HUES64 (cell line): ENCODE measurements at regions not wholly inside any gene's neighbourhood (a gene's known extent, or its start where the extent isn't known, plus 50 kb on each side); places are given as distances from the start of the nearest gene placed in this dataset.
"Not testable (repeated sequence)": the region's sequence is repeated elsewhere in the genome, so short reads cannot be mapped to it uniquely, and the experiment has no call there.

Source experiments
- H3K27ac ChIP-seq: 2 replicates; pipeline ENCODE4 v1.7.0; 2013; ENCODE audit warnings: low read depth, low read length, inconsistent platforms
- H3K27me3 ChIP-seq: 2 replicates; pipeline ENCODE4 v1.6.1; 2013; ENCODE audit warnings: mild to moderate bottlenecking, low read length; ENCODE audit not compliant: insufficient read depth
- H3K36me3 ChIP-seq: 2 replicates; pipeline ENCODE4 v1.6.1; 2013; ENCODE audit warnings: mild to moderate bottlenecking, low read length; ENCODE audit not compliant: insufficient read depth
- H3K4me1 ChIP-seq: 2 replicates; pipeline ENCODE4 v1.6.1; 2013; ENCODE audit warnings: mild to moderate bottlenecking, low read length, moderate library complexity; ENCODE audit not compliant: insufficient read depth
- H3K4me3 ChIP-seq: 2 replicates; pipeline ENCODE4 v1.5.1; 2013; ENCODE audit warnings: mild to moderate bottlenecking, low read length, moderate library complexity
- H3K9ac ChIP-seq: 2 replicates; pipeline ENCODE4 v1.6.1; 2013; ENCODE audit warnings: mild to moderate bottlenecking, low read depth, low read length
- H3K9me3 ChIP-seq: 2 replicates; pipeline ENCODE4 v1.6.1; 2013; ENCODE audit warnings: low read depth, low read length; ENCODE audit not compliant: insufficient read depth
- WGBS: fragments of 150-250, 120-280 bp; methylation state at CpG from one replicate; pipeline ENCODE4 v1.1.7; 2013; ENCODE audit warnings: missing lambda C conversion rate; 5-methylcytosine and 5-hydroxymethylcytosine counted together

DNA sequence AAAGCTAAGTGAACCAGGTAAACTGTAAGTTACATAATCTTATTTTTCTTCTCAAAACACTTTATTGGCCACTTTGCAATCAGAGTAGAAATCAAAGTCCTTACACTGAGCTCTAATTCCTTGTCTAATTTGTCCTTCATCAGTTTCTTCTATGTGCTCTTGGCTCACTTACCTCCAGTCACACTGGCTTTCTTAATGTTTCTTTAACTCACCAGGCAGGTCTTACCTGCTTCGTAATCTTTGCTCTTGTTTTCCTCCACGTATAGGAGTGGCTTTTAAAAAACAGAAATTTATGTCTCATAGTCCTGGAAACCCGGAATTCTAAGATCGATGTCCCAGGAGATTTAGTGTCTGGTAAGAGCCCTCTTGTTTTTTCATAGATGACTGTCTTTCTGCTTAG lies 1462.1 kb downstream of the FSTL5 start:
- WGBS, result 98% methylated on average over 4 of the region's 4 CpGs
- Histone ChIP-seq H3K27me3 (no peaks in the 10 kb centered on the region), H3K27ac (no peak overlapping the region), H3K36me3 (no peaks in the 10 kb centered on the region), H3K4me3 (no peak overlapping the region), H3K9ac (no peak overlapping the region), H3K4me1 (no peaks in the 10 kb centered on the region), H3K9me3 (no peaks in the 10 kb centered on the region)

DNA sequence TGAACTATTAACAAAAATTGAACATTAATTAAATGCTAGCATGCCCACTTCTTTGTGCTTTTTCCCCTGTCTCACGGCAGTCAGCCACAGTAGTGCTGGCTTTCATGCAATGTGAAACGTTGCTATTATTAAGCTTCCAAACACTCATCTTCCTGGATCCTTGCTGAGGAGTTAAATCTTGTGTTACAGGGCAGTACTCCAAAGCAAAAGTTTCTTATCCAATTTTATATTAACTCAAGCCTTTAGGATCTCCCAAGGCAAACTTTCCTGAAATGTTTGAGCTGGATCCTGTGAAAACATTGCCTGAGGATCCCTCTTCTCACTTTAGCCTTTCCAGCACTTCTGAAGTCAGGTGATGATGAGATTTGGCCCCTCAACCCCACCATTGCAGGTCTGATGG lies 1454.8 kb downstream of the FSTL5 start:
- no peak overlapping the region for H3K4me3 ChIP-seq
- H3K9me3 ChIP-seq, result no peaks in the 10 kb centered on the region
- H3K36me3 ChIP-seq, result no peaks in the 10 kb centered on the region
- no peak overlapping the region for H3K9ac ChIP-seq
- 93% methylated on average over 2 of the region's 2 CpGs for WGBS
- H3K4me1 ChIP-seq, result no peaks in the 10 kb centered on the region
- H3K27me3 ChIP-seq, result no peaks in the 10 kb centered on the region
- H3K27ac ChIP-seq, result no peak overlapping the region

DNA sequence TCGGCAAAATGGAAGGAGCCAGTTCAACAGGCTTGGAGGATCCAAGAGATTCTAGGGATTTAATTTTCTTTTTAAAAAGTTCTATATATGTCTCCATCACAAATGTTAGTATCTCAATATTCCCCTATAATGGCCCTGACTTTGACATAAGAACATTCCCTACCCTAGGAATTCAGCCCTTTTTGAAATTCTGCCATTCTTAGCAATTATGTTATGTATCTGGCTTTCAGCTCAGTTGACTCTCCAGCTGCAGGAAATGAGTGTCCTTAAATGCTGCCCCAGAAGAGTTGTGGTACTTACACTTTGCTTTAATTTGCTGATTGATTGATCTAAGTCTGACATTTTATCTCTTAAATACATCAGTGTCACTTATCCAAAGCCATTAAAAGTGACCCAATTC lies 1454.3 kb downstream of the FSTL5 start:
- H3K9me3 ChIP-seq, result no peaks in the 10 kb centered on the region
- H3K4me1 ChIP-seq, result no peaks in the 10 kb centered on the region
- WGBS, result no CpG with 5 or more reads among the region's 1 CpG
- H3K9ac ChIP-seq, result no peak overlapping the region
- no peak overlapping the region for H3K4me3 ChIP-seq
- H3K27me3 ChIP-seq, result no peaks in the 10 kb centered on the region
- H3K36me3 ChIP-seq, result no peaks in the 10 kb centered on the region
- no peak overlapping the region for H3K27ac ChIP-seq

DNA sequence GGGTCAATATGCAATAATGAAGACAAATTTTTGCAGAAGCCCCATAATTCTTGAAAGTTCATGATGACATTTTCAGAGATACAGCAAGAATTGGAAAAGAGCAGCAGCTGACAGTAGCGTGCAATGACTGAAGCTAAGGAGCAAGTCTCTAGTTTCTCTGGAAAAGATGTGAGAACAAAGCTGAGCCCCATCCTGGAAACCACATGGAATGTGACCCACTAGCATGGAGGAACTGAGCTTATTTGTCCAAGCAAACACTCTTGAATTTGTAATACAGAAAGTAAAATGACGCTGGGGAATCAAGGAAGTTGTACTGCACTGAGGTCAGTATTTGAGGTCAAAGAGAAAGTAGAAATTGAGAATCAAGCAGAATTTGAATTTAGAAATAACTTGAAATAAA lies 1447.2 kb downstream of the FSTL5 start:
- WGBS, result 96% methylated on average over 2 of the region's 2 CpGs
- no peaks in the 10 kb centered on the region for H3K9me3 ChIP-seq

DNA sequence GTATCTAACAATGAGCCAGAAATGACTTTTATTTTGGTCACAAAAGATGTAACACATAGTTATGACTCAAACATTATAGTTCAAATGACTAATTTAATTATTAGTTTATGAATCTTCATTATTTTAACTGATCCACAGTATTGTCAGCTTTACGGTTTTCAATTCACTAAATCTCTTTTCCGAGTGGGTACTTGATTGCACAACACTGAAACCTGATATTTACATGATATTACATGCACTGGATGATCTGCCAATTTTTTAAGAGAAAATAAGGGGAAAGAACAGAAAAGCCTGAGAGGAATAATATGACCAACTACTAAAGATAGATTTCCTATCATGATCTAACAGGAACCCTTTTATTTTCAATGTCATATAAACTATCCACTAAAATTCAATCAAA lies 1446.0 kb downstream of the FSTL5 start:
- Histone ChIP-seq H3K9me3 (no peaks in the 10 kb centered on the region), H3K9ac (no peak overlapping the region), H3K4me1 (no peaks in the 10 kb centered on the region), H3K36me3 (no peaks in the 10 kb centered on the region), H3K27ac (no peak overlapping the region), H3K27me3 (no peaks in the 10 kb centered on the region), H3K4me3 (no peak overlapping the region)
- WGBS, result 90% methylated on average over 2 of the region's 2 CpGs

More for the DNA sequence above, 1447.2 kb downstream of the FSTL5 start:
- Histone ChIP-seq H3K27ac (no peak overlapping the region), H3K27me3 (no peaks in the 10 kb centered on the region), H3K9ac (no peak overlapping the region), H3K4me1 (no peaks in the 10 kb centered on the region), H3K4me3 (no peak overlapping the region), H3K36me3 (no peaks in the 10 kb centered on the region)

DNA sequence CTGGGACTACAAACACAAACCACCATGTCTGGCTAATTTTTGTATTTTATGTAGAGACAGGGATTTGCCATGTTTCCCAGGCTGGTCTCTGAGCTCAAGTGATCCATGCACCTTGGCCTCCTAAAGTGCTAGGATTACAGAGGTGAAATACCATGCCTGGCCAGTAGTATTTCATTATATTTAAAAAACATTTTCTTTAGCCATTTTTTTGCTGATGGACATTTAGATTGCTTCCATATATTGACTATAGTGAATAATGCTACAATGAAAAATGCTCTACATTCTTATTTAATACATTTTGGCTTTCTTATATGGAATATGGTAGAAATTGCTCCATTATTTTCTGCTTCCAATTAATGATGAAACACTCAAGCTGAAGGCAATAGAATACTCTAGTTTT lies 1439.7 kb downstream of the FSTL5 start:
- H3K27ac ChIP-seq, result no peak overlapping the region
- no peak overlapping the region for H3K9ac ChIP-seq
- H3K36me3 ChIP-seq, result no peaks in the 10 kb centered on the region
- H3K4me3 ChIP-seq, result no peak overlapping the region
- H3K4me1 ChIP-seq, result no peaks in the 10 kb centered on the region
- H3K9me3 ChIP-seq, result no peaks in the 10 kb centered on the region
- no peaks in the 10 kb centered on the region for H3K27me3 ChIP-seq

DNA sequence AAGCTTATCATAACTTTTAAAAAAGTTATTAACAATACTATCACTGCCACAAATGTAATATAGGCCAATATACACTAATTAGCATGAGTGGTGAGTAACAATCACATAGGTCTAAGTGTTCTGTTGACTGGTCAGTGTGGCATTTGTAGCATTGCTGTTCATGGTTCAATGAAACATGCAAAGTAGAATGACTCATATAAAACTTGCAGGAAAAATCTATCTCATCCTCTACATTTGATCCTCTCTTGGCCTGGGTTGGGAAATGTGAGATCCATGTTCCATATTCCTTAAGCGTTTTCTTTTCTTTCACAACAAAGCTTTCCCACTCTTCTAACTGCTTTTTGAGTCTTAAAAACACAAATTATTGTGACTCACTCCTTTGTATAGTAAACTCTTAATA lies 1418.7 kb downstream of the FSTL5 start:
- no peak overlapping the region for H3K27ac ChIP-seq
- no peaks in the 10 kb centered on the region for H3K4me1 ChIP-seq
- no peak overlapping the region for H3K4me3 ChIP-seq
- 90% methylated on average over 1 of the region's 1 CpG for WGBS
- no peaks in the 10 kb centered on the region for H3K9me3 ChIP-seq
- no peaks in the 10 kb centered on the region for H3K27me3 ChIP-seq
- H3K36me3 ChIP-seq, result no peaks in the 10 kb centered on the region
- H3K9ac ChIP-seq, result no peak overlapping the region

DNA sequence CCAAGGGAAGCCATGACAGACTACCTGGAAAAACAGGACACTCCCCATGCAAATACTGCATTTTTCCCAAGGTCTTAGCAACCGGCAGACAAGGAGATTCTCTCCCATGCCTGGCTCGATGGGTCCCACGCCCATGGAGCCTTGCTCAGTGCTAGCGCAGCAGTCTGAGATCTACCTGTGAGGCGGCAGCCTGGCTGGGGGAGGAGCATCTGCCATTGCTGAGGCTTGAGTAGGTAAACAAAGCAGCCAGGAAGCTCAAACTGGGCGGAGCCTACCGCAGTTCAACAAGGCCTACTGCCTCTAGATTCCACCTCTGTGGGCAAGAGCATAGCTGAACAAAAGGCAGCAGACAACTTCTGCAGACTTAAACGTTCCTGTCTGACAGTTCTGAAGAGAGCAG lies 1417.2 kb downstream of the FSTL5 start:
- not testable (repeated sequence) for H3K9me3 ChIP-seq, H3K27ac ChIP-seq
- 94% methylated on average over 8 of the region's 8 CpGs for WGBS

DNA sequence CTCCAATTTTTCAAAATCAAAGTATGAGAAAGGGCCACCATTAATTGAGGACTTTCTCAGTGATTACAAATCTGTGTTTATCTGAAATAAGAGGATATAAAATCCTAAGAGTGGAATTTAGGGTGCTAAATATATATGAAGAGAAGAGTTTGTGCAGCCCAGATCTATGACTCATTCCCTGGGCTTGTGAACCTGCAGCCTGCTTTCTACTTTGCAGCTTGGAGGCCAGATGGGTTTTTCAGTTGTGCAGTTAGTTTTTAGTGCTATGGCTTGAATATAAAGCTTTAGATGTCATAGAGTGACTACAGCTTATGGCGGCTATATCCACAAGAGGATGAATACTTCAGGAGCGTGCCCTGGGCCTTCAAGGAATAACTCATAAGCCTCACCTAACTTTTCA lies 1391.1 kb downstream of the FSTL5 start:
- Histone ChIP-seq H3K36me3 (no peaks in the 10 kb centered on the region), H3K27ac (no peak overlapping the region), H3K27me3 (no peaks in the 10 kb centered on the region), H3K4me1 (no peaks in the 10 kb centered on the region), H3K9ac (no peak overlapping the region), H3K9me3 (no peaks in the 10 kb centered on the region), H3K4me3 (no peak overlapping the region)
- WGBS, result 91% methylated on average over 1 of the region's 2 CpGs

More for the DNA sequence above, 1417.2 kb downstream of the FSTL5 start:
- not testable (repeated sequence) for H3K36me3 ChIP-seq, H3K9ac ChIP-seq, H3K4me3 ChIP-seq, H3K4me1 ChIP-seq, H3K27me3 ChIP-seq

DNA sequence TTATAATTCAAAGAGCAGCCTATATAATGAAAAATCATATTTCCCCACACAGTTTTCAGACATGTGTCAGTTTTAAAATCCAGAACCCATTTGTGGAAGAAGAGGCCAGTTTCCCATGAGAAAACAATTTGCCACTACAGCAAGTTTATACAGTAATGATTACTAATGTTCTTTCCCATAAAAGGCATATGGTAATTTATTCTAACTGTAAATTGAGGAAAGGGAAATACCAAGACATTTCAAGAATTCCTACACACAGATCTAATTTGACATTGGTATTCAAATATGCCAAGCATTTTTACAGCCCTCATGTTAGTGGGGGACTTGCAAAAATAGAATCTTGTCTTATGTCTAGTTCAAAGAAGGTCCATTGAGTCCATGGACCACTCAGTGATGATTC lies 1368.6 kb downstream of the FSTL5 start:
- Histone ChIP-seq H3K36me3 (no peaks in the 10 kb centered on the region), H3K27me3 (no peaks in the 10 kb centered on the region)

DNA sequence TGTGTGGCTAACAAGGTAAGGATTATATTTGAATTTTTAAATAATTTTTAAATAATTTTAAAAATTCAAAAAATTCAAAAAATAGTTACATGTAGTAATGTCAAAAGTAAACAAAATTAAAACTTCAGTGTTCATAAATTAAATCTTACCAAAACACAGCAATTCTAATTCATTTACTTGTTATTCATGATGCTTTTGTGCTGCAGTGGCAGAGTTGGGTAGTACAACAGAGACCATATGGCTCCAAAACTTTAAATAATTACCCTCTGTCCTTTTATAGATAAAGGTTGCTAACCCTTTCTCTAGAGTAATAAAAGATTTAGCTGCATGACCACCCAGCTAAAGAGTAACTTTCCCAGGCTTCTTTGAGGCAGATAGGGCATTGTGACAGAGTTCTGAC lies 1355.6 kb downstream of the FSTL5 start:
- H3K36me3 ChIP-seq, result no peaks in the 10 kb centered on the region
- H3K27me3 ChIP-seq, result no peaks in the 10 kb centered on the region
- no peak overlapping the region for H3K27ac ChIP-seq
- H3K9ac ChIP-seq, result no peak overlapping the region
- no peak overlapping the region for H3K4me3 ChIP-seq
- no peaks in the 10 kb centered on the region for H3K9me3 ChIP-seq
- H3K4me1 ChIP-seq, result no peaks in the 10 kb centered on the region

More for the DNA sequence above, 1368.6 kb downstream of the FSTL5 start:
- H3K9me3 ChIP-seq, result peaks cover 34% of the 10 kb centered on the region
- no peak overlapping the region for H3K9ac ChIP-seq
- H3K27ac ChIP-seq, result no peak overlapping the region
- H3K4me1 ChIP-seq, result no peaks in the 10 kb centered on the region
- H3K4me3 ChIP-seq, result no peak overlapping the region

DNA sequence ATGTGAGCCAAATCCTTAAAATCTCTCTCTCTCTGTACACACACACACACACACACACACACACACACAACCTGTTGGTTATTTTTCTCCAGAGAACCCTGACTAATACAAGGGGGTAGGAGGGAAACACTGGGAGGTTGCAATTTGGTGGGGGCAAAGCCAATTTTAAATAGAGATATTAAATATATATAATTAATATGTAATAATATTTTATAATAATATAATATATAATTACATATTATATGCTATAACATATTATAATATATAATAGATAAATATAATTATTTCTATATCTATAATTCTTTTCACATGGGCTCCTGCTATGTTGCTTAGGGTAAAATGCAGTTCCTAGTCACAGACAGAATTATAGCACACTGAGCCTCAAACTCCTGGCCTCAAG lies 1354.2 kb downstream of the FSTL5 start:
- no peak overlapping the region for H3K4me3 ChIP-seq
- no peaks in the 10 kb centered on the region for H3K9me3 ChIP-seq
- H3K27ac ChIP-seq, result no peak overlapping the region
- H3K36me3 ChIP-seq, result no peaks in the 10 kb centered on the region
- no peaks in the 10 kb centered on the region for H3K4me1 ChIP-seq
- H3K9ac ChIP-seq, result no peak overlapping the region
- H3K27me3 ChIP-seq, result no peaks in the 10 kb centered on the region
